NCI-H2081 treated with DMSO at 0.1 percent for 48 hours (cell line): ENCODE measurements at regions not wholly inside any gene's neighbourhood (a gene's known extent, or its start where the extent isn't known, plus 50 kb on each side); places are given as distances from the start of the nearest gene placed in this dataset.
"Not testable (repeated sequence)": the region's sequence is repeated elsewhere in the genome, so short reads cannot be mapped to it uniquely, and the experiment has no call there.

Experiments
- DNase-seq: peaks from one replicate; lab custom pipeline; 2025; lab: John Stamatoyannopoulos, UW

DNA sequence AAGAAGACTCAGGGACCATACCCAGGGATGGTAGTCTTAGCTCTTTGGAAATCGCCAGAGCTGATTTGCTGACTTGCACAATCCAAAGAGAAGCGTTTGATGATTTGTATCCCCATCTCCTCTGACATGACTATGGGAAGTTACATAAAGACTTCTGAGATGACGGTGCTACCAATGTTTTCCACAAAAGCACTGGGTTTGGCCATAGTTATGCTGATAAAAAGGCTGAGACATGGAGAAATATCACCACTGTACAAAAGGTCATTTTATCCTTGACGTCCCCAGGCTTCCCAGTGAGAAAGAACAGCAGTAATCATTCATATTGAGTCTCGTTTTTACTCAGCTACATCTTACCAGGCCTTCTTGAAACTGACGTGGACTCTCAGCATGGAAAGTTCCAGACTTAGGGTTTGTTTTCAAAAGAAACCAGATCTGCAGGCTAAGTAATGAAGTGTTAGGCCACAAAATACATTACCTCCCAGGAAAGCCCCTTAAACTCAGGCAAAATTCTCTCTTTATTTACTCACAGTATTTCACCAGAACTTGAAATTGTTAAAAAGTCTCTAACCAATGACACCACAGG is 370.3 kb upstream of the JARID2 start:
- no peak for DNase-seq

DNA sequence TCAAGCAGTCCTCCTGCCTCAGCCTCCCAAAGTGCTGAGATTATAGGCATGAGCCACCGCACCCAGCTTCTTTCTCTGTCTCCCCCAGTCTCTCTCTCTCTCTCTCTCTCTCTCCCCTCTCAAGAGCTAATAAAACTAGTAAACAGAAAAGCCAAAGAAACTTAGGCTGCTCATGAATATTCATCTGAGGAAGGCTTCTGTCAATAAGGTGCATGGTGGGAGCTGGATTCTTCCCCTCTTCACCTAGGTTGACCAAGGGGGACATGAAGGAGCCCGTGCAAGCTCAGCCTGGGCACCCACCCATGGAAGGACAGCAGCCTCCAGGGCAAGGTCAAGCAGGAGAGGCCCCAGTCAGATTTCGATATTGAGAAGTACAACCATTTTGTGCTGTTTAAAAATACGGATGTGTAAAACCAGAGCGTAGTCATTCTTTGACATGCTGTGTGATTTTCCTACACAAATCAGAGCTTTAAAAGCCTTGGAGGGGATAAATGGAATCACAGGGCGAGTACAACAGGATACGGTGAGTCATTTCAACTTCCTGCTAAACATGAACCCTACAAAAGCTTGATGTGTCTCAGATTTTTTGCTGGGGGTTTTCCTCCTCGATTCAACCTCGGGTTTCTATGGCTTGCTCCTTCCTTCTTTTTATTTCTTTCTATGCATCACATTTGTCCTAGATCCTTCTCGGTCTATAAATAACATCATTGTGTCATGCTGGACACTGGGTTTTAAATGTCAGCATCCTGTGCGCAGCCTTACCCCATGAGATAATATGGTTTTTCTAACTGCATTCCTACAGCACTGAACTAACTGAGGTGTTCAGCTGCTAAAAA is 368.9 kb upstream of the JARID2 start:
- DNase-seq: no peak

DNA sequence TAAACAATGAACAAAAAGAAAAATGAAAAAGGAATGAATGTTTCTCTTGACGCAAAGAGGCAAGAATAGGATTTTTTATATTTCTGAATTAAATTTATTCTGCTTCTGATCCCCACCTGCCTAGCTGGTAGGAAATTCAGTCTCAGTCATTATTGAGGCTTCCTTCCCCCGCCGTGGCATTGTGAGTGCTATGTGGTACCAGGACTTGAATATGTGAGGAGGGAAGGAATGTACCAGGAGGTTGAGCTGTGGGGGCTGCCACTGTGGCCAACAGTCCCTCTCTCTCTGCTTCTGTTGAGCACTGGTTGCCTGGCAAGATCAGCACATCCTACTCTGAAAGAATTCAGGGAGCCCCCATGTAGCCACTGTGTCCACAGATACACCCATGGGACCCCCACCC is 368.1 kb upstream of the JARID2 start:
- no peak for DNase-seq

DNA sequence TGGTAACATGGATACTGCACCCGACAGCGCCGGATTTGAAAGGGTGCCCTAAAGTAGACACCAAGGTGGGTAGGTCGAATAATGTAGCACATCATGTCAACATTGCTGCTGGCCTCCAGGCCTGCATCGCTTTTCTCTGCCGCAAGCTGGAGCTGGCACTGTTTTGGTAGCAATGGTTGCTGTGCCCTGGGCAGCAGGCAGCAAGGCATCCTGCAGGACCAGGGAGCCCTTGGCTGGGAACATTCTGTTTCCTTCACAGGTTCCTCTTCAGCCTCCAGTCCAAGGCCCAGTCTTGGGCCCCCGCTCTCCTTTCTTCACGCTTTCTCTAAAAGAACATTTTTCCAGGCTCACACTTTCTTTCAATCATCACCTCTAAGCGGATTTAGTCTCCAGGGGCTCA is 365.8 kb upstream of the JARID2 start:
- no peak for DNase-seq

DNA sequence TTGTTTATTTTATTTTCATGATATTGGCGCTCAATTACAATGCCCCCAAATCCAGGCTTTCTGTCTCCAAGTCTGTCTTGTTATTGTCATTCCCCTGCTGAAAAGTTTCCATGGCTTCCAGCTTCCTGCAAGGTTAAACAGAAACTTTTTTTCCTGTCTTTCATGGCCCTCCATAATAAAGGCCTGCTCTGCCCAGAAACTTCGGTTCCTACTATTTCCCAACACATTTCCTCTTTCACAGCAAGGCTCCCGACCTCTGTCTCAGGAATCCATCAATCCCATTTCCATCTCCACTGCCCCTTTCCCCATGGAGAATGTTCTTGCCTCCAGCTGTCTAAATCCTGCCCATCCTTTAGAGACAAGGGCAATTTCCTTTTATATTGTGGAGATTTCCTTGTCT is 365.2 kb upstream of the JARID2 start:
- DNase-seq: no peak

DNA sequence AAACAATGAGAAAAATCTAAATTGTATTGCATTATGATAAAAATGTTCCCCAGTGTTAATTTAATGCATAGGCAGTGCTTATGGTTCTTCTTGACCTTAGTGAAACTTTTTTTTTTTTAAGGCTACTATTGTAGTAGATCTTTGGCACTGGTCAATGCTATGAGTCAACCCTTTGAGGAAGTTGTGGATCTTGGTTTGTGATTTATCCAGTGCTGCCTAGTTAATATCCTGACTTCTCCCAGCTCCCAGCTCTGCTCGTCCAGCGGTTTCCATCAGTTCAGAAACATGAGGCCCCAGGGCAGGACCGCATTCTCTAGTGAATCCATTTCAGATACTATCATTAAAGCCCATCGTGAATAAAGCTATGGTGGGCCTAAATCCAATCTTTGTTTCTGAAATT is 364.5 kb upstream of the JARID2 start:
- DNase-seq: no peak

DNA sequence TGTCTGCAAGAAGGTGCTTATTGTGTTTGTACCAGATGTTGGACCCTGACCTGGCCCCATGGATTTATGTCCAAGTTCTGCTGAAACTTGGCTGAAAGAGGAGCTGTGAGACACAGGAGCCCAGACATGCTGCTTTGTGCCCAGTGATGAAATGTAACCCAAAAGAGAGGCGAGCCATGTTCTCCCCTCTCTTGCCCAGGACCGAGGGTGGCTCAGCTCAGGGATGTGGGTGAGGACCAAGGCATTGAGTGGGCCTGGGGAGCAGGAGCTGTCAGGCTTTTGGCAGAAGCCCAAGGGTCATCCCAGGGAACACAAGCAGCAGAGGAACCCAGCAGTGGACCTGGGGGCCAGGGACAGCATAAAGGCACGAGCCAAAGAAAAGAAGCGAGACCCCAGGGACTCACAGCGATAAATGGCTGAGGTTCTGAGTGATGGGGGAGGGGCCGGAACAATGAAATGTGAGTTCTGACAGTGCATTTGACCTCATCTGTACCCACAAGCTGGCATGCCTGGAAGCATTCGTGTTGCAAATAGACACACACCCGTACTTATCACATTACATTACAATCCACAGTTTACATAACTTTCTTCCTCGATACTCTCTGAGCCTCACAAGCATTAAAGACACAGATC is 363.4 kb upstream of the JARID2 start:
- no peak for DNase-seq

DNA sequence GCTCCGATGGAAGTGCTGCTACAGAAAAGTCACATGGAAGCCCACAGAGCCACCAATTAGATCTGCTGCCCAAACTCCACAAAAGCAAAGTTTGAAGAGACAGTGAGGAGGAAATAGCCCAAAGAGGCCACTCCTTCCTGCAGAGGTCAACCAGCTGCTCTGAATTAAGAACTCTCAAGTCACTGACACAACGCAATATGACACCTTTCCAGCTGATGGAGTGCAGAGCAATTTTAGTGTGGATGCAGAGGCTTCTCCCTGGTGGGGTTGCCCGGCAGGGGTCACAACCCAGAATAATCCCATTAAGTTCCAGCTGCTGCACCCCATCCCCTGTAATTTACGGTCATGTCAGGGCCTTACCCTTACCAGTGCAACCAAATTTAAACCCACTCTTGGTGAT is 361.9 kb upstream of the JARID2 start:
- no peak for DNase-seq

DNA sequence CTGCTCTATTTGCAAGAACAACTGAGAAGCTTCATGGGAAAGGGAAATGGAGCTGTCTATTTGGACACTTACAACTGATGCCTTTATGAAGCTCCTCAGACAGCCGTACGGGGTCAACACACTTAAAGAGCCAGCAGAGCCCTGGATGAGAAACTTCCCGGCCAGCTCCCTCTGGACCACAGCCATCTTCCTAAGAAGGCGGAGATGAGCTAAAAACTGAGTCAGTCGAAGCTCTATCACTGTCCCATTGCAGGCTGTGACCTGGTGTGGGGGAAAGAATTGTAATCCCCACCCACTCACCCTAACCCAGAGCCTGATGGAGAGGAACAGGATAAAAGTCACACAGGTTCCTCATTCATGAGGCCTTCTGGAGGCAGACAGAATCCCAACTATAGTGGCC is 360.4 kb upstream of the JARID2 start:
- DNase-seq: no peak

DNA sequence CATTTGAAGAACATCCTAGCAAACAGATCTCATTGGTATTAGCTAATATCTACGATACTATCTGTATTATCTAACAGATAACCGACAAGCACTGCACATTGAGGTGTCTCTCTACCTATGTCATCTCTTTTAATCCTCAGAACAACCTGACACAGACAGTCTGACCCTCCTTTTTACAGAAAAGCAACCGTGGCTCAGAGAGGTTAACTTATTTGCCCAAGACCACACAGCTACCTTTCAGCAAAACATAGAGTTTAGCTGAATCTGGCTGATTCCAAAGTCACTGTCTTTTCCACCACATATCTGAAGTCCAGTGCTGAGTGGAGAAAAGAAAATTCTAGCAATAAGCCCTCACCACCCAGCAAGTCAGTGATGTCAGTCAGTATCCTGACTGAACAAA is 358.7 kb upstream of the JARID2 start:
- DNase-seq: no peak

DNA sequence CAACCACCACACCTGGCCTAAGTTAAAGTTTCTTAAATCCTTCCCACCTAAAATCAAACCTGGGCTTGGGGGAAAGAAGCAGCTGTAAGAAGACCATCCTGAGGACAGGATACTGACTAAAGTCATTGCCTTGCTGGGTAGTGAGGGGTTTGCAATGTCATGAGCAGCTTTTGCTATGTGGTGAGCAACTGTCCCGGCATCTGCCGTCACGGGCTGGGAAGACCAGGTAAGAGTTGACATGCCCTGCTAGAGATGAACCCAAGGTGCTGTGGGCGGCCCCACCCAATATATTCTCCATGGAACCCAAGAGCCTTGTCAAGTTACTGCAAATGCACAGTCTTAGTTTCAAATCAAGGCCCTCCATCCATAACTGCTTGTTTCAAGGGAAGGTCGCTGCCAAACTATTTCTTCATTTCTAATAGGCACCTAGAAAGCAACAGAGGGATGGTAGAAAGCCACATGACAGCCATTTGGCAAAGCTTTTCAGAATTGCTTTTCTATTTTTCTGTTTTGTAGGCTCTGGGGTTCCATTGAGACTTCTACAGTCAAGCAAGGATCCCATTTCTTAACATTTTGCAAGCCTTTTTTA is 357.8 kb upstream of the JARID2 start:
- no peak for DNase-seq

DNA sequence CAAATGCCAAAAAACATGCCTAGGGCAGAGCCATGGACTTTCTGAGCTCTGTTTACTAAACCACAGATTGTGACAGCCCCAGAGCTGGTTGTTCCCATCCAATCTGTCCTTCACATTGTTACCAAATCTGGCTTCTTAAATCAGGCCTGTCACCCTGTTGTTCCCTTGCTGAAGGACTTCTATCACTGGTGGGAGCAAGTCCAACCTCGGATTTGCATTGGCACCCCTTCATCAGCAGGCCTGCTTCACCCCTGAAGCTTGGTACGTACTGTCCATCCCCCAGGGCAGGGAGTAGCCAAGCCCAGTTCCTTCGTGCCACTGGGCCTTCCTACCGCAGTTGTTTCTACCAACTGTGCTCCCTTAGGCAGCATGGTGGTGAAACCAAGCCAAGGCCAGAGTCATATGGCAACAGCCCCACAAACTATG is 357.3 kb upstream of the JARID2 start:
- DNase-seq: no peak

DNA sequence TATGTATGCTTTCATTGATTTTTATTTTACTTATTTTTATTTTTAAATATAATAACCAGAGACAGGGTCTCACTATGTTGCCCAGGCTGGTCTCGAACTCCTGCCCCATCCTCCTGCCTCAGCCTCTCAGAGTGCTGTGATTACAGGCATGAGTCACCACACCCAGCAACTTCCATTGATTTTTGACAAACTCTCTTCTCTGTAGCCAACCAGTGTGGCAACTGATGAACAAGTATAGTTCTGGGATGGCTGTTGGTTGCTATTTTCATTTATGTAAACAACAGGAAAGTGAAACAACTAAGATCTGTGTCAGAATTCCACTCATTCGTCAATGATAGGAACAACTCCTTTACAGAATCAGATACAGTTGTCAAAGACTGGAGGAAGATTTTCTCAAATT is 356.7 kb upstream of the JARID2 start:
- no peak for DNase-seq

DNA sequence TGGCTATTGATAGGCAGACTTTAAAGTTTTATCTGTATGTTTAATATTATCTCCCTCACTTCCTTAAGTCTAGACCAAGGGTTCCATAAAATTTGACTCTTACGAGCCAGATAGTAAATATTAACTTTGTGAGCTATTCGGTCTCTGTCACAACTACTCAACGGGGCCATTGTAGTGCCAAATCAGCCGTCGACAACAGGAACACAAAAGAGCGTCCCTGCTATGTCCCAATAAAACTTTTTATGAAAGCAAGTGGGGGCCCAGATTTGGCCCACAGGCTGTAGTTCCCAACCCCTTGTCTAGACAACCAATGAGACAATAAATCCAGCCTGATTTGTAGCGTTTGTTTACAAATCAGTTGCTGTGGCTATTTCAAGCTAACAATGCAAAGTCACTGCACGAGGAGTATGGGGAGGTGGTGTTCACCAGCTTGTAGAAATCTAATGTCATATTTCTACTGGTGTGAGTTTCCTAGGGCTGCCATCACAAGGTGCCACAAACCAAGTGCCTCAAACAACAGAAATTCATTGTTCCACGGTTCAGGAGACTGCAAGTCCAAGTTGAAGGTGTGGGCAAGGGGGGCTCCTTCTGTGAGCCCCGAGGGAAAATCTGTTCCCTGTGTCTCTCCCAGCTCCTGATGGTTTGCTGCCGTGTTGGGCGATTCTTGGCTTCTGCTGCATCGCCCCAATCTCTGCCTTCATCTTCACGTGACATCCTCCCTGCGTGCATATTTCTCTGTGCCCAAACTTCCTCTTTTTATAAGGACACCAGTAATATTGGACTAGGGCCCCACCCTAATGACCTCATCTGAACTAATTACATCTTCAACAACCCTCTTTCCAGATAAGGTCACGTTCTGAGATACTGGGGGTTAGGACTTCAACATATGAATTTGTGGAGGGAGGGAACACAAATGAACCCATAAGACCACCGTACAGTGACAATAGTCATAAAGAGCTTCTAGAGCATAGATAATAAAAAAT is 356.0 kb upstream of the JARID2 start:
- no peak for DNase-seq

DNA sequence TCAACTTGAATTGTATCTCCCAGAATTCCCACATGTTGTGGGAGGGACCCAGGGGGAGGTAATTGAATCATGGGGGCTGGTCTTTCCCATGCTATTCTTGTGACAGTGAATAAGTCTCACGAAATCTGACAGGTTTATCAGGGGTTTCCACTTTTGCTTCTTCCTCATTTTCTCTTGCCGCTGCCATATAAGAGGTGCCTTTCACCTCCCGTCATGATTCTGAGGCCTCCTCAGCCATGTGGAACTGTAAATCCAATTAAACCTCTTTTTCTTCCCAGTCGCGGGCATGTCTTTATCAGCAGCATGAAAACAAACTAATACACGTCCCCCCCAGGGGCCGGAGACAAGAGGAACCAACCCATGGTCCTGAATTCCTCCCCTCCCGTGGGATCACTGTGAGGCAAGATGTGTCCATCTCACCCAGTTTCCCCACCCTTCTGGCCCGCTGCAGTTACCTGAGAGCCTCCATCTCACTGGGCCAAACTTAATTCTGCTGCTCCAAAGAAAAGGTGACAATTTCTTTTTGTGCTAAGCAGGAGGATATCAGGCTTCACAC is 354.0 kb upstream of the JARID2 start:
- not testable (repeated sequence) for DNase-seq

DNA sequence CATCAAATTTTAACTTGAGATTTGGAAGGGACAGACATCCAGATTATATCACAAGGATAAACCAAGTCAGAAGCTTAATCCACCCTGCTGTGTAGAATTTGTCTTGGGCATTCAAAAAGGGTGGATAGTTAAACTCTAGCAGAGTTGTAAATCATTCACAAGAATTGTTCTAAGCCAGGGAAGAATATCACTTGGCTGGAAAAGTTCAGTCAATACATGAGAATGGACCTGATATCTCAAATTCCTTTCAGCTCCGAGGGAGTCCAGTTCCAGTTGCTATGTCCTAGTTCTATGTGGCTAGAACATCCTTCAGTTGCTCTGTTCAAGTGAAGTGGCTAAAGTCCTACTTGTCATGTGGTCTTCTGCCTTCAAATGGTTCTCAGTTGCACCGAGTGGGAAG is 351.8 kb upstream of the JARID2 start:
- no peak for DNase-seq

DNA sequence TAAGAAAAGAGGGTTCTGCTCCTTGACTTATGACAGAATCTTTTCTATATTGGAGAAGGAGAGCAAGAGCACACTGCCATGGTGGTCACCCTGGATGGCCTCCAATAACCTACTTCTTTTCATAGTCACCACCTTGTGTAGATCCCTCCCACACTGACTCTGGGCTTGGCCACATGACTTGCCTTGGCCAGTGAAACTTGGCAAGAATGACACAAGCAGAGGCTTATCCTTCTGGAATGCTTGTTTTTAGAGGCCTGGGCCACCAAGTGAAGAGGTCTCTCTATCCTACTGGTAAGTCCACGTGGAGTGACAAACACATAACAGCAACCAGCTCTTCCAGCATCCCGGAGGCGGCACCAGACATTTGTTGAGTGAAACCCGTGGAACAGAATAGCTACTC is 349.4 kb upstream of the JARID2 start:
- DNase-seq: no peak

DNA sequence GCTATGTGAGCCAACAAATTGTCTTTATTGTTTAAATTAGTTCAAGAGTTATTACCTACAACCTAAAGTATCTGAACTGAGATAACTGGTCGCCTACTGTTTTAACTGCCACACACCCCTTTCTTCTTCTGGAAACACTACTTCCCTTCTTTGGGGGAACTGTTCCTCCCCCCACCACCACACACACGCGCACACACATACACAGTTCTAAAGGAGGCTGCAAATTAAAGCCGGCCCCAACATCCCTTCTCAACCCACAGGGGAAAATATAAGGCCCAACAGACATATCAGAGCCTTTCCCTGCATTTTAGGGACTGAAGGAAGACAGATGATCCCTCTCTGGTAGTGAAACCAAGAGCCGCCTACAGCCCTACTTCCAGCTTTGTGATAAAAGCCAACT is 348.0 kb upstream of the JARID2 start:
- no peak for DNase-seq

DNA sequence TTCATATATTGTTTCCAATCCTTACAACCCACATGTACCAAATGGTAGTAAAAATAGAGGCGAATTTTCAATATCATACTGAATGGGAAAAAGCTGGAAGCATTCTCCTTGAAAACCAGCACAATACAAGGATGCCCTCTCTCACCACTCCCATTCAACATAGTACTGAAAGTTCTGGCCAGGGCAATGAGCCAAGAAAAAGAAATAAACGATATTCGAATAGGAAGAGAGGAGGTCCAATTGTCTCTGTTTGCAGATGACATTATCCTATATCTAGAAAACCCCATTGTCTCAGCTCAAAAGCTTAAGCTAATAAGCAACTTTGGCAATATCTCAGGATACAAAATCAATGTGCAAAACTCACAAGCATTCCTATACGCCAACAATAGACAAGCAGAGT is 346.4 kb upstream of the JARID2 start:
- not testable (repeated sequence) for DNase-seq

DNA sequence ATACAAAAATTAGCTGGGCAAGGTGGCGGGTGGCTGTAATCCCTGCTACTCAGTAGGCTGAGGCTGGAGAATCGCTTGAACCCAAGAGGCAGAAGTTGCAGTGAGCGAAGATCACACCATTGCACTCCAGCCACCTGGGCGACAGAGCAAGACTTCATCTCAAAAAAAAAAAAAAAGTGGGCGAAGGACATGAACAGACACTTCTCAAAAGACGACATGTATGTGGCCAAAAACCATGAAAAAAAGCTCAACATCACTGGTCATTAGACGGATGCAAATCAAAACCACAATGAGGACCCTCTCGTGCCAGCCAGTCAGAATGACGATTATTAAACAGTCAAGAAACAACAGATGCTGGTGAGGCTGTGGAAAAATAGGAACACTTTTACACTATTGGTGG is 344.9 kb upstream of the JARID2 start:
- DNase-seq: no peak
